SKM-1 treated with dmso at 0.1 percent for 144 hours (cell line): ENCODE measurements at regions not wholly inside any gene's neighbourhood (a gene's known extent, or its start where the extent isn't known, plus 50 kb on each side); places are given as distances from the start of the nearest gene placed in this dataset.
"Not testable (repeated sequence)": the region's sequence is repeated elsewhere in the genome, so short reads cannot be mapped to it uniquely, and the experiment has no call there.

Experiments used
- DNase-seq: peaks from one replicate; lab custom pipeline; 2025; ENCODE audit not compliant: unreplicated experiment; lab: John Stamatoyannopoulos, UW

GRCh38 chr4:43587758-43588157, 695.2 kb downstream of the GRXCR1 start:
- no peak for DNase-seq

GRCh38 chr4:43607400-43607799, 714.9 kb downstream of the GRXCR1 start:
- DNase-seq = no peak

GRCh38 chr4:43607827-43608461, 715.4 kb downstream of the GRXCR1 start:
- DNase-seq = no peak

- no peak for DNase-seq
Observed at GRCh38 chr4:43619219-43619618, 726.7 kb downstream of the GRXCR1 start.

- DNase-seq = not testable (repeated sequence)
Observed at GRCh38 chr4:43637893-43638292, 745.4 kb downstream of the GRXCR1 start.

GRCh38 chr4:43651991-43652390, 759.5 kb downstream of the GRXCR1 start:
- no peak for DNase-seq

GRCh38 chr4:43659547-43659946, 767.0 kb downstream of the GRXCR1 start:
- DNase-seq = not testable (repeated sequence)

- not testable (repeated sequence) for DNase-seq
Observed at GRCh38 chr4:43672265-43672885, 776.2 kb downstream of the KCTD8 start.

GRCh38 chr4:43680421-43680820, 768.2 kb downstream of the KCTD8 start:
- DNase-seq = no peak

- no peak for DNase-seq
Observed at GRCh38 chr4:43682551-43682950, 766.1 kb downstream of the KCTD8 start.

- no peak for DNase-seq
Observed at GRCh38 chr4:43690116-43690515, 758.5 kb downstream of the KCTD8 start.

- DNase-seq = no peak
Observed at GRCh38 chr4:43693876-43694275, 754.7 kb downstream of the KCTD8 start.

GRCh38 chr4:43709443-43709842, 739.2 kb downstream of the KCTD8 start:
- no peak for DNase-seq

GRCh38 chr4:43716721-43717395, 731.8 kb downstream of the KCTD8 start:
- DNase-seq = no peak

- no peak for DNase-seq
Observed at GRCh38 chr4:43718369-43718768, 730.2 kb downstream of the KCTD8 start.

GRCh38 chr4:43732829-43733426, 715.7 kb downstream of the KCTD8 start:
- no peak for DNase-seq

GRCh38 chr4:43742083-43742482, 706.5 kb downstream of the KCTD8 start:
- DNase-seq = no peak

GRCh38 chr4:43754566-43754965, 694.0 kb downstream of the KCTD8 start:
- DNase-seq = no peak

- no peak for DNase-seq
Observed at GRCh38 chr4:43757147-43757546, 691.5 kb downstream of the KCTD8 start.

GRCh38 chr4:43758836-43759235, 689.8 kb downstream of the KCTD8 start:
- no peak for DNase-seq

- no peak for DNase-seq
Observed at GRCh38 chr4:43763029-43763610, 685.5 kb downstream of the KCTD8 start.

GRCh38 chr4:43765514-43765913, 683.1 kb downstream of the KCTD8 start:
- no peak for DNase-seq
